Activated CD4-positive, alpha-beta T cell treated with anti-CD3 and anti-CD28 coated beads for 36 hours (primary cell): ENCODE measurements at regions not wholly inside any gene's neighbourhood (a gene's known extent, or its start where the extent isn't known, plus 50 kb on each side); places are given as distances from the start of the nearest gene placed in this dataset.

ENCODE experiments used
- ATAC-seq: fragments of 200-7000 bp; cut with Tn5 transposase; one replicate; pipeline ENCODE4 v1.10.0; 2021; ENCODE audit warnings: mild to moderate bottlenecking, moderate library complexity
- CTCF ChIA-PET: fragments of 350-600 bp; sonication (Branson Sonifier 250); formaldehyde crosslinking; loops from one replicate; lab custom pipeline; 2021; ENCODE audit warnings: antibody characterized with exemption; lab: Charles Lee
- POLR2A ChIA-PET: fragments of 350-600 bp; sonication (Branson Sonifier 250); formaldehyde crosslinking; loops from one replicate; lab custom pipeline; 2021; ENCODE audit warnings: antibody characterized with exemption, inconsistent platforms; lab: Charles Lee
- DNase-seq: peaks from one replicate; pipeline ENCODE4 v3.0.0-alpha.2; 2020
- H3K27ac Mint-ChIP-seq: one replicate; pipeline ENCODE4 v1.8.0; 2021; ENCODE audit warnings: mixed read lengths
- H3K27me3 Mint-ChIP-seq: one replicate; pipeline ENCODE4 v1.8.0; 2021; ENCODE audit warnings: mixed read lengths
- H3K36me3 Mint-ChIP-seq: one replicate; pipeline ENCODE4 v1.8.0; 2021; ENCODE audit warnings: low read depth, mixed read lengths
- H3K4me1 Mint-ChIP-seq: one replicate; pipeline ENCODE4 v1.8.0; 2021; ENCODE audit warnings: mixed read lengths
- H3K4me3 Mint-ChIP-seq: one replicate; pipeline ENCODE4 v1.8.0; 2021; ENCODE audit warnings: mild to moderate bottlenecking, moderate library complexity, mixed read lengths
- H3K9me3 Mint-ChIP-seq: one replicate; pipeline ENCODE4 v1.8.0; 2021; ENCODE audit warnings: low read depth, mixed read lengths
- intact Hi-C, 2 experiments: fragments of 100-400 bp; cut with DNase I in 1 of 2; cut with micrococcal nuclease in 1 of 2; formaldehyde crosslinking; loops; one replicate each; pipeline versions ENCODE4 v1.14.2 to v1.15.1; 2022 to 2024; cut with DNase I, micrococcal nuclease

- ATAC-seq (no peak), DNase-seq (no peak)
- H3K9me3 Mint-ChIP-seq, result no peaks in the 10 kb centered on the region
- H3K4me3 Mint-ChIP-seq, result no peak overlapping the region
- H3K4me1 Mint-ChIP-seq, result no peaks in the 10 kb centered on the region
- H3K36me3 Mint-ChIP-seq, result no peaks in the 10 kb centered on the region
- intact Hi-C loops, result no loop called here
- CTCF ChIA-PET, result no interaction called here
- no peak overlapping the region for H3K27ac Mint-ChIP-seq
- POLR2A ChIA-PET, result no interaction called here
- H3K27me3 Mint-ChIP-seq, result no peaks in the 10 kb centered on the region
Observed at GRCh38 chr9:107992271-107992670, 502.7 kb upstream of the KLF4 start.

GRCh38 chr9:107991581-107991980 is 502.0 kb upstream of the KLF4 start:
- Mint-ChIP-seq H3K36me3 (no peaks in the 10 kb centered on the region), H3K27me3 (no peaks in the 10 kb centered on the region), H3K9me3 (no peaks in the 10 kb centered on the region), H3K4me3 (no peak overlapping the region), H3K27ac (no peak overlapping the region), H3K4me1 (no peaks in the 10 kb centered on the region)
- ChIA-PET POLR2A (no interaction called here), CTCF (no interaction called here)
- ATAC-seq (no peak), DNase-seq (no peak)
- intact Hi-C loops, result no loop called here

DNA sequence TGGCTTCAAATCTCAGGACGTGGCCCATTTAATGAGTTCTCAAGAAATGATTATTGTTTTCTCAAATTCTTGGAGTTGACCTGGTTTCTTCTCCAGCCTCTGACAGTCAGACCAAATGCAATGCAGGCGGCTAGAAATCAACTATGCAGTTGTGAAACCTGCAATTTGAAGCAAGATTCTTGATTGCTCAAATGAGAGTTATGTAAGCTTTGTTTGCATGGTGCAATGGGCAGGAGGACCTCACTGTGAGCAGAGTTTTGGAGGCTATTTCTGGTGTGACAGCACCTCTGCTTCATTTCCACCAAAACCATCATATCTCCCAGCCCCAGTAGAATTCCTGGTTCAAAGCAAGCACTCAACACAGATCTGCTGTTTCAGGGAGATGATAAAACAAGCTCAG is 500.0 kb upstream of the KLF4 start:
- no peaks in the 10 kb centered on the region for H3K4me1 Mint-ChIP-seq
- DNase-seq (no peak), ATAC-seq (no peak)
- no peaks in the 10 kb centered on the region for H3K36me3 Mint-ChIP-seq
- H3K27ac Mint-ChIP-seq, result no peak overlapping the region
- ChIA-PET CTCF (no interaction called here), POLR2A (no interaction called here)
- peaks cover 2% of the 10 kb centered on the region for H3K9me3 Mint-ChIP-seq
- H3K4me3 Mint-ChIP-seq, result no peak overlapping the region
- H3K27me3 Mint-ChIP-seq, result no peaks in the 10 kb centered on the region
- intact Hi-C loops, result no loop called here

- H3K36me3 Mint-ChIP-seq, result no peaks in the 10 kb centered on the region
- H3K4me1 Mint-ChIP-seq, result no peaks in the 10 kb centered on the region
- CTCF ChIA-PET, result no interaction called here
- intact Hi-C loops, result no loop called here
- H3K27me3 Mint-ChIP-seq, result no peaks in the 10 kb centered on the region
- H3K4me3 Mint-ChIP-seq, result no peak overlapping the region
- DNase-seq, result no peak
- ATAC-seq, result no peak
- no peak overlapping the region for H3K27ac Mint-ChIP-seq
- POLR2A ChIA-PET, result no interaction called here
- peaks cover 2% of the 10 kb centered on the region for H3K9me3 Mint-ChIP-seq
Observed at GRCh38 chr9:107989099-107989498, 499.5 kb upstream of the KLF4 start.

- Mint-ChIP-seq H3K27me3 (no peaks in the 10 kb centered on the region), H3K4me3 (no peak overlapping the region), H3K4me1 (no peaks in the 10 kb centered on the region), H3K36me3 (no peaks in the 10 kb centered on the region), H3K27ac (no peak overlapping the region), H3K9me3 (peaks cover 2% of the 10 kb centered on the region)
- no peak for ATAC-seq
- intact Hi-C loops, result no loop called here
- POLR2A ChIA-PET, result interaction anchor here (0.6 kb wide), 1 partner anchor 507 kb away, joined by 4 read pairs; no protein-coding TSS in a partner anchor
- DNase-seq, result no peak
- CTCF ChIA-PET, result interaction anchor here (0.7 kb wide), 1 partner anchor 487 kb away, joined by 4 read pairs; no protein-coding TSS in a partner anchor
Observed at GRCh38 chr9:107984956-107985355, 495.4 kb upstream of the KLF4 start.

GRCh38 chr9:107983762-107984161 is 494.2 kb upstream of the KLF4 start:
- Mint-ChIP-seq H3K4me1 (no peaks in the 10 kb centered on the region), H3K9me3 (peaks cover 2% of the 10 kb centered on the region), H3K27me3 (no peaks in the 10 kb centered on the region), H3K27ac (no peak overlapping the region), H3K4me3 (no peak overlapping the region), H3K36me3 (no peaks in the 10 kb centered on the region)
- DNase-seq, result no peak
- POLR2A ChIA-PET, result no interaction called here
- intact Hi-C loops, result no loop called here
- CTCF ChIA-PET, result no interaction called here
- no peak for ATAC-seq

DNA sequence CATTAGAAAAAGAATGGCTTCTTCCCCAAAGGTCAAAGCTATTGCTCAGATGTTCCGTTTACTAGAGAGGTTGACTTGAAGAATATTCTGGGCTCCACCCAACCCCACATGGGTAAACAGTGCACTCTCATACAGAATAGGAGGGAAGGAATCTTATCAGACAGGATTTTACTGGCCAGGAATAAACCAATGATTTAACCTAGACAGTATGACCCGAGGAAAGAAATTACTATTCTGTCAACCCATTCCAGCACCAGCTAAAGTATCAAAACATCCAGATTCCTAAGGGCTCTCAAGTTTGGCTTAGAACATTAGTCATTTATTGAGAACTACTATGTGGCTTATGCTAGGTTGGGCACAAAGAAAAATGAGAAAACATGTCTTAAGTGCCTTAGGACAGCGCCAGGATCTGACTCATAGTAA is 493.6 kb upstream of the KLF4 start:
- Mint-ChIP-seq H3K36me3 (no peaks in the 10 kb centered on the region), H3K9me3 (peaks cover 2% of the 10 kb centered on the region), H3K27ac (no peak overlapping the region), H3K4me1 (no peaks in the 10 kb centered on the region), H3K4me3 (no peak overlapping the region), H3K27me3 (no peaks in the 10 kb centered on the region)
- CTCF ChIA-PET, result no interaction called here
- ATAC-seq, result no peak
- intact Hi-C loops, result no loop called here
- POLR2A ChIA-PET, result no interaction called here
- no peak for DNase-seq

GRCh38 chr9:107982745-107983144 is 493.2 kb upstream of the KLF4 start:
- ChIA-PET POLR2A (no interaction called here), CTCF (no interaction called here)
- no peaks in the 10 kb centered on the region for H3K4me1 Mint-ChIP-seq
- H3K36me3 Mint-ChIP-seq, result no peaks in the 10 kb centered on the region
- H3K27ac Mint-ChIP-seq, result no peak overlapping the region
- intact Hi-C loops, result no loop called here
- H3K4me3 Mint-ChIP-seq, result no peak overlapping the region
- peaks cover 2% of the 10 kb centered on the region for H3K9me3 Mint-ChIP-seq
- H3K27me3 Mint-ChIP-seq, result no peaks in the 10 kb centered on the region
- DNase-seq, result no peak
- ATAC-seq, result no peak

- no peaks in the 10 kb centered on the region for H3K4me1 Mint-ChIP-seq
- CTCF ChIA-PET, result no interaction called here
- peaks cover 2% of the 10 kb centered on the region for H3K9me3 Mint-ChIP-seq
- ATAC-seq (no peak), DNase-seq (no peak)
- H3K27ac Mint-ChIP-seq, result no peak overlapping the region
- no peaks in the 10 kb centered on the region for H3K36me3 Mint-ChIP-seq
- POLR2A ChIA-PET, result no interaction called here
- no peak overlapping the region for H3K4me3 Mint-ChIP-seq
- intact Hi-C loops, result no loop called here
- no peaks in the 10 kb centered on the region for H3K27me3 Mint-ChIP-seq
Observed at GRCh38 chr9:107982001-107982400, 492.4 kb upstream of the KLF4 start.

DNA sequence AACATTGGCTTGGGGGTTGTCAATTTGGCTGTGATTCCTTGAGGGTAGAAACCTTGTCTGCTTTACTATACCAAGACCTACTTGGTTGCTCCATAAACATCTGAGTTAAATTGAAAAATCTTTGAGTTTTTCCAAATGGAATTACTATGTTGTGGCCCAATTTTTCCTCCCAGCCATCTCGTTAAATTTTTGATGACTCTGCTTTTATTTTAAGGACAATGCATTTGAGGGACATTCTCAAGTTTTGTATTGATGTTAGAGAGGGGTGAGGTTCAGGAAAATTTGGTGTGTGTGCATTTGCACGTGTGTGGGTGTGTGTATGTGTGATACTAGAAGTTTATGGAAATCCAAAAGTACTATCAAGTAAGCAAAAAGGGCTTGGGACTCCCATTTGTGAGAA is 491.4 kb upstream of the KLF4 start:
- Mint-ChIP-seq H3K4me3 (no peak overlapping the region), H3K36me3 (no peaks in the 10 kb centered on the region), H3K27ac (no peak overlapping the region), H3K9me3 (peaks cover 2% of the 10 kb centered on the region), H3K4me1 (no peaks in the 10 kb centered on the region), H3K27me3 (no peaks in the 10 kb centered on the region)
- ATAC-seq (no peak), DNase-seq (no peak)
- intact Hi-C loops, result no loop called here
- ChIA-PET POLR2A (no interaction called here), CTCF (no interaction called here)

DNA sequence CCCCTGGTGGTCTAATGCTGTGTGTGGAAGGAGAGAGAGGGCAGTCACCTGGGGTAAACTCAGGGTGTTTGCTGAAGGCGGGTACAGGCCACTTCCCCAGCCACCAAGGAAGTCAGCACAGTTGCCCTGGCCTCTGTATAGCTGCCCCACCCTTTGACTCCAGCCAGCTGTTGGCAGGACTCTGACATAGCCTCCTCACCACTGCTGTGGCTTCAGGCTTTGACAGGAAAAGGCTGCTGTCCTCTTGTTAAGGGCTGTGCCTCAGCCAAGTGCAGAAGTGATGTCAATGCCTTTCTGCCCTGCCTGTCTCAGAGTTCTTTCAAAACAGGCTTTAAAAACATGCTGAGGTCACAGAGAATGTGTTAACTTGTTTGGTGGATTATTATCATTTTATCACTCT is 487.2 kb upstream of the KLF4 start:
- POLR2A ChIA-PET, result no interaction called here
- Mint-ChIP-seq H3K27me3 (no peaks in the 10 kb centered on the region), H3K36me3 (no peaks in the 10 kb centered on the region), H3K9me3 (no peaks in the 10 kb centered on the region), H3K27ac (no peak overlapping the region), H3K4me3 (no peak overlapping the region), H3K4me1 (no peaks in the 10 kb centered on the region)
- ATAC-seq, result no peak
- CTCF ChIA-PET, result interaction anchor here (0.6 kb wide), 1 partner anchor 10 kb away, joined by 3 read pairs; no protein-coding TSS in a partner anchor
- no peak for DNase-seq
- intact Hi-C loops, result no loop called here

GRCh38 chr9:107975426-107976010 is 485.9 kb upstream of the KLF4 start:
- DNase-seq (no peak), ATAC-seq (no peak)
- no peak overlapping the region for H3K4me3 Mint-ChIP-seq
- no peaks in the 10 kb centered on the region for H3K36me3 Mint-ChIP-seq
- ChIA-PET POLR2A (no interaction called here), CTCF (no interaction called here)
- no peak overlapping the region for H3K27ac Mint-ChIP-seq
- intact Hi-C loops, result no loop called here
- H3K27me3 Mint-ChIP-seq, result no peaks in the 10 kb centered on the region
- no peaks in the 10 kb centered on the region for H3K4me1 Mint-ChIP-seq
- H3K9me3 Mint-ChIP-seq, result no peaks in the 10 kb centered on the region

DNA sequence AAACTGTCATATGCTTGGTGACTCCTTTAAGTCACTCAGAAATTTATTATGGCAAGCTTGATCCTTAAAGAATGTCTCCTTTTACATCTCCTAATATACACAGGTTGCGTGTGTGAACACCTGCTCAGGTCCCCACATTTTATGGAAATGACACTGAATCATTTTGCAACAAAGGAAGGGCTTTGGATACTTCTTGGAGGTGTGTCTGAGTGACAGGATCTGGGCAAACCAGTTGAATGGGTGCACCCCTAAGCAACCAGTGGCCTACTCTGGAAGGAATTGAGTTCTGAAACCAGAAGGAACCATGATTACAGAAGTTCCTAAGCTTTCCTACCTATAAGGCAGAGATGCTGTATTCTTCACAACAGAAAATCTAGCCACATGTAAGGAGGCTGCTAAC is 483.9 kb upstream of the KLF4 start:
- no peaks in the 10 kb centered on the region for H3K27me3 Mint-ChIP-seq
- intact Hi-C loops, result no loop called here
- no peaks in the 10 kb centered on the region for H3K9me3 Mint-ChIP-seq
- CTCF ChIA-PET, result no interaction called here
- DNase-seq, result no peak
- no peaks in the 10 kb centered on the region for H3K36me3 Mint-ChIP-seq
- H3K27ac Mint-ChIP-seq, result no peak overlapping the region
- no peaks in the 10 kb centered on the region for H3K4me1 Mint-ChIP-seq
- H3K4me3 Mint-ChIP-seq, result no peak overlapping the region
- POLR2A ChIA-PET, result no interaction called here
- no peak for ATAC-seq
